DOHH2 (cell line): ENCODE measurements at regions not wholly inside any gene's neighbourhood (a gene's known extent, or its start where the extent isn't known, plus 50 kb on each side); places are given as distances from the start of the nearest gene placed in this dataset.

Experiments used
- H3F3A ChIP-seq: fragments of 200-600 bp; sonication (generic), shearing (Covaris generic); 2 replicates; pipeline ENCODE4 v1.6.0; 2016; ENCODE audit warnings: antibody characterized with exemption, mild to moderate bottlenecking; ENCODE audit not compliant: control insufficient read depth, insufficient read depth
- H3K27ac ChIP-seq: fragments of 200-600 bp; sonication (generic); 2 replicates; pipeline ENCODE4 v1.5.1; 2014; ENCODE audit warnings: low read depth, mild to moderate bottlenecking, low read length, moderate library complexity
- H3K27me3 ChIP-seq: fragments of 200-600 bp; sonication (generic); 2 replicates; pipeline ENCODE4 v1.6.1; 2014; ENCODE audit warnings: mild to moderate bottlenecking, low read length, mixed read lengths; ENCODE audit not compliant: control insufficient read depth
- H3K36me3 ChIP-seq: fragments of 200-600 bp; sonication (generic); 2 replicates; pipeline ENCODE4 v1.6.1; 2014; ENCODE audit warnings: mild to moderate bottlenecking, low read length, moderate library complexity, mixed read lengths; ENCODE audit not compliant: control insufficient read depth
- H3K4me1 ChIP-seq: fragments of 200-600 bp; sonication (generic); 2 replicates; pipeline ENCODE4 v1.6.1; 2014; ENCODE audit warnings: mild to moderate bottlenecking, low read length, mixed read lengths; ENCODE audit not compliant: control insufficient read depth
- H3K4me2 ChIP-seq: fragments of 200-600 bp; sonication (generic); 2 replicates; pipeline ENCODE4 v1.6.0; 2014; ENCODE audit warnings: mild to moderate bottlenecking, low read length, moderate library complexity
- H3K4me3 ChIP-seq: fragments of 200-600 bp; sonication (generic); 2 replicates; pipeline ENCODE4 v1.5.1; 2014; ENCODE audit warnings: mild to moderate bottlenecking, low read length, mixed read lengths
- H3K79me2 ChIP-seq: fragments of 200-600 bp; sonication (generic); 2 replicates; pipeline ENCODE4 v1.6.1; 2014; ENCODE audit warnings: mild to moderate bottlenecking, low read length, mixed read lengths; ENCODE audit not compliant: control insufficient read depth
- H3K9me2 ChIP-seq: fragments of 200-600 bp; sonication (generic); replicated peaks from 2 replicates; pipeline ENCODE4 v1.6.1; 2014; ENCODE audit warnings: mild to moderate bottlenecking, low read length, mixed read lengths; ENCODE audit not compliant: control insufficient read depth
- H3K9me3 ChIP-seq: fragments of 200-600 bp; sonication (generic); 2 replicates; pipeline ENCODE4 v1.6.1; 2014; ENCODE audit warnings: antibody characterized with exemption, low read length, mixed read lengths; ENCODE audit not compliant: control insufficient read depth, insufficient read depth
- H4K20me1 ChIP-seq: fragments of 200-600 bp; sonication (generic); 2 replicates; pipeline ENCODE4 v1.6.0; 2014; ENCODE audit warnings: low read depth, mild to moderate bottlenecking, antibody characterized with exemption, low read length, moderate library complexity; ENCODE audit not compliant: control insufficient read depth, insufficient read depth
- EZH2phosphoT487 ChIP-seq: fragments of 200-600 bp; sonication (generic); IDR thresholded peaks from 2 replicates; pipeline ENCODE4 v1.6.1; 2017; ENCODE audit warnings: borderline replicate concordance, mild to moderate bottlenecking, antibody characterized with exemption, low read length, moderate library complexity, mixed read lengths
- TF ChIP-seq, protein P1 (sequence below): fragments of 200-600 bp; sonication (generic); IDR thresholded peaks from one replicate; pipeline ENCODE4 v1.5.1; 2014; ENCODE audit warnings: antibody characterized with exemption, mild to moderate bottlenecking, low read depth, low read length; ENCODE audit not compliant: poor library complexity, severe bottlenecking

DNA sequence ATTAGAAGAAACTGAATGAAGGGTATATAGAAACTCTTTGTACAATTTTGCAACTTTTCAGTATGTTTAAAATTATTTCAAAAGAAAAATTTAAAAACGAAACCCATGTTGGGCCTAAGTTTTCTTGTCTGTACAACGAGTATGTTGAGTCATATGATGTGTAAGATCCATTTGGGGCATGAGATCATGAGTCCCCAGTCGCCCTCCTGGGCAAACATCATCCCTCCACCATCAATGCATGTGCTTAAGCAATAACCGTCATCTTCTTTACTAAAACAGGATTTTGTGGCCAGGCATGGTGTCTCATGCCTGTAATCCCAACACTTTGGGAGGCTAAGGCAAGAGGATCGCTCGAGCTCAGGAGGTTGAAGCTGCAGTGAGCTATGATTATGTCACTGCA, 54.2 kb upstream of the CDCA7L start:
- H3K79me2 ChIP-seq = no peaks in the 10 kb centered on the region
- H3K36me3 ChIP-seq = no peaks in the 10 kb centered on the region
- no peak overlapping the region for H3K27ac ChIP-seq
- no peaks in the 10 kb centered on the region for H3K9me3 ChIP-seq
- H3K4me3 ChIP-seq = no peak overlapping the region
- no peak overlapping the region for H3K4me2 ChIP-seq
- H3K4me1 ChIP-seq = peaks cover 7% of the 10 kb centered on the region
- no peaks in the 10 kb centered on the region for H4K20me1 ChIP-seq
- H3K9me2 ChIP-seq = no peaks in the 10 kb centered on the region
- peaks cover 35% of the 10 kb centered on the region for H3K27me3 ChIP-seq
- no peak for TF ChIP-seq EZH2phosphoT487
- TF ChIP-seq, protein P1, sequence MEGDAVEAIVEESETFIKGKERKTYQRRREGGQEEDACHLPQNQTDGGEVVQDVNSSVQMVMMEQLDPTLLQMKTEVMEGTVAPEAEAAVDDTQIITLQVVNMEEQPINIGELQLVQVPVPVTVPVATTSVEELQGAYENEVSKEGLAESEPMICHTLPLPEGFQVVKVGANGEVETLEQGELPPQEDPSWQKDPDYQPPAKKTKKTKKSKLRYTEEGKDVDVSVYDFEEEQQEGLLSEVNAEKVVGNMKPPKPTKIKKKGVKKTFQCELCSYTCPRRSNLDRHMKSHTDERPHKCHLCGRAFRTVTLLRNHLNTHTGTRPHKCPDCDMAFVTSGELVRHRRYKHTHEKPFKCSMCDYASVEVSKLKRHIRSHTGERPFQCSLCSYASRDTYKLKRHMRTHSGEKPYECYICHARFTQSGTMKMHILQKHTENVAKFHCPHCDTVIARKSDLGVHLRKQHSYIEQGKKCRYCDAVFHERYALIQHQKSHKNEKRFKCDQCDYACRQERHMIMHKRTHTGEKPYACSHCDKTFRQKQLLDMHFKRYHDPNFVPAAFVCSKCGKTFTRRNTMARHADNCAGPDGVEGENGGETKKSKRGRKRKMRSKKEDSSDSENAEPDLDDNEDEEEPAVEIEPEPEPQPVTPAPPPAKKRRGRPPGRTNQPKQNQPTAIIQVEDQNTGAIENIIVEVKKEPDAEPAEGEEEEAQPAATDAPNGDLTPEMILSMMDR = no peak
- no peaks in the 10 kb centered on the region for H3F3A ChIP-seq

DNA sequence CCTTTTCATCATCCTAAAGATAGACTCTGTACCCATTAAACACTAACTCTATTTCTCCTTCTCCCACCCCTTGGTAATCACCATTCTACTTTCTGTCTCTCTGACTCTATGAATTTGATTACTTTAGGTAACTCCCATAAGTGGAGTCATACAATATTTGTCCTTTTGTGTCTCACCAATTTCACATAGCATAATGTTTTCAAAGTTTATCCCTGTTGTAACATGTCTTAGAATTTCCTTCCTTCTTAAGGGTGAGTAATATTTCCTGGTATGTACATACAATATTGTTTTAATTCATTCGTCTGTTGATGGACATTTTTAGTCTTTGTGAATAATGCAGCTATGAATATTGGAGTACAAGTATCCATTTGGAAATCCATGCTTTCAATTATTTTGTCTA, 50.9 kb upstream of the CDCA7L start:
- H3K36me3 ChIP-seq = no peaks in the 10 kb centered on the region
- H3K27me3 ChIP-seq = peaks cover 29% of the 10 kb centered on the region
- H3K27ac ChIP-seq = no peak overlapping the region
- H3K4me3 ChIP-seq = no peak overlapping the region
- no peaks in the 10 kb centered on the region for H3K9me3 ChIP-seq
- H3K4me1 ChIP-seq = peaks cover 7% of the 10 kb centered on the region
- TF ChIP-seq EZH2phosphoT487 = no peak
- TF ChIP-seq, protein P1 = no peak
- H3K79me2 ChIP-seq = no peaks in the 10 kb centered on the region
- H4K20me1 ChIP-seq = no peaks in the 10 kb centered on the region
- no peak overlapping the region for H3K4me2 ChIP-seq
- H3F3A ChIP-seq = no peaks in the 10 kb centered on the region
- no peaks in the 10 kb centered on the region for H3K9me2 ChIP-seq
